ENCODE measurements at regions not wholly inside any gene's neighbourhood (a gene's known extent, or its start where the extent isn't known, plus 50 kb on each side); places are given as distances from the start of the nearest gene placed in this dataset.

DNA sequence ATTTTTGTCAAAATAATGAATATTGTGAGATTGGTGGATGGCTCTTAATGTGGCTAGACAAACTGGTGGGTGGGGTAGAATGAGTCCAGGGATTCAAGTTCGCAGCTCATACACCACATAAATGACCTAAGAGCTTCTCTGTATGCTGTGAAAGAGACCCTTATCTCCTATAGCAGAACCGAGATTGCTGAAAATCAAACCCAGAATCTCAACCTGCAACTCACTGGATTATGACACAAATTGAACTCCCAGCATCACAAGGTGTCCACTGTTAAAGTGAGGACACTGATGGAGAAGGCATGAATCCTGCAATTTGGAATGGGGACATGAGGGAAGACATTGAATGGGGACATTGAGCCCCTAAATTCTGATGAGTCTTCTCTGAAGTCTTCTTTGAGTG is 51.3 kb upstream of the CNKSR3 start:
- Histone ChIP-seq H3K9me3 (ENCODE audit: low read length) (no peaks in the 10 kb centered on the region), H3K4me3 (ENCODE audit: low read length) (no peak overlapping the region), H3K9me2 (replicated peaks; ENCODE audit: insufficient read depth, low read length) (no peaks in the 10 kb centered on the region), H4K20me1 (ENCODE audit: insufficient read depth, low read depth, low read length) (no peaks in the 10 kb centered on the region), H3K9ac (ENCODE audit: low read length) (no peak overlapping the region), H3K27me3 (ENCODE audit: low read length) (no peaks in the 10 kb centered on the region), H3K4me1 (ENCODE audit: low read length) (no peaks in the 10 kb centered on the region), H2AFZ (ENCODE audit: low read length) (no peak overlapping the region), H3K4me2 (ENCODE audit: low read depth, low read length, poor library complexity, severe bottlenecking) (no peak overlapping the region), H3K36me3 (ENCODE audit: insufficient read depth, low read length) (no peaks in the 10 kb centered on the region), H3K79me2 (ENCODE audit: low read length) (no peaks in the 10 kb centered on the region), H3K27ac (ENCODE audit: low read length) (no peak overlapping the region)
- DNase-seq, result no peak

DNA sequence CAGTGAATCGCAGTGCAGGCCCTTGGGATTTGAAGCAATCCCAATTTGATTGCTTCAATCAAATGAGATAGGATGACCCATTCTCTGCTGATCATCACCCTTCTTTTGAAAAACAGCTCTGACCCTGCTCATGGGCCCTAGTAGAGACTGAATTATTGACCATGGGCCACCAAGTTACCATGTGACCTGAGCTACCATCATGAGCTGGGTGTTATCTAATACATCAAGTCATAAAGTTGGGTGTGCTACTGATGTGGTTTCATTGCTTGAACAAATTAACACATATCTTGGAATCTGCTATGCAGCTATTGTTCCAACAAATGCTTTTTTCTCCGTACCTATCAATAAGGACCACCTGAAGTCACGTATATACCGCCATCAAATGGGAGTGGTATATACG is 54.8 kb upstream of the CNKSR3 start:
- no peak for DNase-seq
- no peaks in the 10 kb centered on the region for H4K20me1 ChIP-seq (ENCODE audit: insufficient read depth, low read depth, low read length)
- H3K4me3 ChIP-seq (ENCODE audit: low read length), result no peak overlapping the region
- H2AFZ ChIP-seq (ENCODE audit: low read length), result no peak overlapping the region
- H3K27me3 ChIP-seq (ENCODE audit: low read length), result no peaks in the 10 kb centered on the region
- H3K27ac ChIP-seq (ENCODE audit: low read length), result no peak overlapping the region
- H3K4me2 ChIP-seq (ENCODE audit: low read depth, low read length, poor library complexity, severe bottlenecking), result no peak overlapping the region
- H3K9me2 ChIP-seq (replicated peaks; ENCODE audit: insufficient read depth, low read length), result no peaks in the 10 kb centered on the region
- H3K9ac ChIP-seq (ENCODE audit: low read length), result no peak overlapping the region
- no peaks in the 10 kb centered on the region for H3K36me3 ChIP-seq (ENCODE audit: insufficient read depth, low read length)
- no peaks in the 10 kb centered on the region for H3K9me3 ChIP-seq (ENCODE audit: low read length)
- no peaks in the 10 kb centered on the region for H3K79me2 ChIP-seq (ENCODE audit: low read length)
- H3K4me1 ChIP-seq (ENCODE audit: low read length), result no peaks in the 10 kb centered on the region

GRCh38 chr6:154566866-154567265 is 56.4 kb upstream of the CNKSR3 start:
- no peaks in the 10 kb centered on the region for H4K20me1 ChIP-seq (ENCODE audit: insufficient read depth, low read depth, low read length)
- H3K27me3 ChIP-seq (ENCODE audit: low read length), result no peaks in the 10 kb centered on the region
- no peaks in the 10 kb centered on the region for H3K79me2 ChIP-seq (ENCODE audit: low read length)
- no peak overlapping the region for H3K27ac ChIP-seq (ENCODE audit: low read length)
- no peak overlapping the region for H3K9ac ChIP-seq (ENCODE audit: low read length)
- H3K9me3 ChIP-seq (ENCODE audit: low read length), result no peaks in the 10 kb centered on the region
- DNase-seq, result no peak
- no peaks in the 10 kb centered on the region for H3K9me2 ChIP-seq (replicated peaks; ENCODE audit: insufficient read depth, low read length)
- H3K4me1 ChIP-seq (ENCODE audit: low read length), result no peaks in the 10 kb centered on the region
- no peak overlapping the region for H2AFZ ChIP-seq (ENCODE audit: low read length)
- H3K4me3 ChIP-seq (ENCODE audit: low read length), result no peak overlapping the region
- no peaks in the 10 kb centered on the region for H3K36me3 ChIP-seq (ENCODE audit: insufficient read depth, low read length)
- no peak overlapping the region for H3K4me2 ChIP-seq (ENCODE audit: low read depth, low read length, poor library complexity, severe bottlenecking)

DNA sequence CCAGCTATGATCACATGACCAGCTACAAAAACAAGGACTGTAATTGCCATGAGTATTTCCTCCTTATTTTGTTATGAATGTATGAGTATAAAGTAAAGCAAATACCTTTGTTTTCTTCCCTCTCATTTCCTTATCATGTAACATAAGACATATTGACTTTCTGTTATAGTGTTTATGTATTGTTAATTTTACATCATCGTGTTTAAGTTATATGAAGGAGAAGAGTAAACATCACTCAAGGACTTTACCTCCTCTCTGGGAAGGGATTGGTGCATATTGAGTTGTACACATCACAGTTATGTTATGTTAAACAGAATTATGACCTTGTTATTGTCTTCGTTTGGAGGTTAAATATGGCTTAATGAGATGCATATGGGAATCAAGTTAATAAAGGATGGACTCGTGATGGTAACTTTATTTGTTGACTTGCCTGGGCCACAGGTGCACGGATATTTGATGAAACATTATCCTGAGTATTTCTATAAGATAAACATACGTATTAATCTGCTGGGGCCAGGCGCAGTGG is 57.3 kb upstream of the CNKSR3 start:
- Histone ChIP-seq H3K36me3 (ENCODE audit: insufficient read depth, low read length) (no peaks in the 10 kb centered on the region), H3K9me3 (ENCODE audit: low read length) (no peaks in the 10 kb centered on the region), H3K4me3 (ENCODE audit: low read length) (no peak overlapping the region), H3K9me2 (replicated peaks; ENCODE audit: insufficient read depth, low read length) (no peaks in the 10 kb centered on the region), H3K79me2 (ENCODE audit: low read length) (no peaks in the 10 kb centered on the region), H3K4me1 (ENCODE audit: low read length) (no peaks in the 10 kb centered on the region), H2AFZ (ENCODE audit: low read length) (no peak overlapping the region), H3K27me3 (ENCODE audit: low read length) (no peaks in the 10 kb centered on the region), H3K27ac (ENCODE audit: low read length) (no peak overlapping the region), H4K20me1 (ENCODE audit: insufficient read depth, low read depth, low read length) (no peaks in the 10 kb centered on the region), H3K9ac (ENCODE audit: low read length) (no peak overlapping the region), H3K4me2 (ENCODE audit: low read depth, low read length, poor library complexity, severe bottlenecking) (no peak overlapping the region)
- no peak for DNase-seq

- Histone ChIP-seq H3K9ac (ENCODE audit: low read length) (no peak overlapping the region), H3K27ac (ENCODE audit: low read length) (no peak overlapping the region), H3K9me2 (replicated peaks; ENCODE audit: insufficient read depth, low read length) (no peaks in the 10 kb centered on the region), H3K4me1 (ENCODE audit: low read length) (no peaks in the 10 kb centered on the region), H2AFZ (ENCODE audit: low read length) (no peak overlapping the region), H3K4me3 (ENCODE audit: low read length) (no peak overlapping the region), H3K9me3 (ENCODE audit: low read length) (no peaks in the 10 kb centered on the region), H3K4me2 (ENCODE audit: low read depth, low read length, poor library complexity, severe bottlenecking) (no peak overlapping the region), H3K36me3 (ENCODE audit: insufficient read depth, low read length) (no peaks in the 10 kb centered on the region), H4K20me1 (ENCODE audit: insufficient read depth, low read depth, low read length) (no peaks in the 10 kb centered on the region), H3K79me2 (ENCODE audit: low read length) (no peaks in the 10 kb centered on the region), H3K27me3 (ENCODE audit: low read length) (no peaks in the 10 kb centered on the region)
- DNase-seq, result no peak
Measured at GRCh38 chr6:154569156-154569862, 58.8 kb upstream of the CNKSR3 start.

- H3K9me3 ChIP-seq (ENCODE audit: low read length), result no peaks in the 10 kb centered on the region
- no peak for DNase-seq
- H3K36me3 ChIP-seq (ENCODE audit: insufficient read depth, low read length), result no peaks in the 10 kb centered on the region
- H3K4me2 ChIP-seq (ENCODE audit: low read depth, low read length, poor library complexity, severe bottlenecking), result no peak overlapping the region
- no peaks in the 10 kb centered on the region for H3K4me1 ChIP-seq (ENCODE audit: low read length)
- no peak overlapping the region for H3K27ac ChIP-seq (ENCODE audit: low read length)
- no peaks in the 10 kb centered on the region for H3K9me2 ChIP-seq (replicated peaks; ENCODE audit: insufficient read depth, low read length)
- no peak overlapping the region for H3K4me3 ChIP-seq (ENCODE audit: low read length)
- no peaks in the 10 kb centered on the region for H4K20me1 ChIP-seq (ENCODE audit: insufficient read depth, low read depth, low read length)
- no peaks in the 10 kb centered on the region for H3K79me2 ChIP-seq (ENCODE audit: low read length)
- H3K9ac ChIP-seq (ENCODE audit: low read length), result no peak overlapping the region
- no peak overlapping the region for H2AFZ ChIP-seq (ENCODE audit: low read length)
- no peaks in the 10 kb centered on the region for H3K27me3 ChIP-seq (ENCODE audit: low read length)
Measured at GRCh38 chr6:154570505-154570904, 60.0 kb upstream of the CNKSR3 start.

GRCh38 chr6:154572556-154572955 is 62.1 kb upstream of the CNKSR3 start:
- Histone ChIP-seq H3K27me3 (ENCODE audit: low read length) (no peaks in the 10 kb centered on the region), H2AFZ (ENCODE audit: low read length) (no peak overlapping the region), H3K4me1 (ENCODE audit: low read length) (no peaks in the 10 kb centered on the region), H3K27ac (ENCODE audit: low read length) (no peak overlapping the region), H3K79me2 (ENCODE audit: low read length) (no peaks in the 10 kb centered on the region), H3K9me2 (replicated peaks; ENCODE audit: insufficient read depth, low read length) (no peaks in the 10 kb centered on the region), H3K4me3 (ENCODE audit: low read length) (no peak overlapping the region), H3K4me2 (ENCODE audit: low read depth, low read length, poor library complexity, severe bottlenecking) (no peak overlapping the region), H3K36me3 (ENCODE audit: insufficient read depth, low read length) (no peaks in the 10 kb centered on the region), H3K9ac (ENCODE audit: low read length) (no peak overlapping the region), H3K9me3 (ENCODE audit: low read length) (no peaks in the 10 kb centered on the region), H4K20me1 (ENCODE audit: insufficient read depth, low read depth, low read length) (no peaks in the 10 kb centered on the region)
- no peak for DNase-seq

DNA sequence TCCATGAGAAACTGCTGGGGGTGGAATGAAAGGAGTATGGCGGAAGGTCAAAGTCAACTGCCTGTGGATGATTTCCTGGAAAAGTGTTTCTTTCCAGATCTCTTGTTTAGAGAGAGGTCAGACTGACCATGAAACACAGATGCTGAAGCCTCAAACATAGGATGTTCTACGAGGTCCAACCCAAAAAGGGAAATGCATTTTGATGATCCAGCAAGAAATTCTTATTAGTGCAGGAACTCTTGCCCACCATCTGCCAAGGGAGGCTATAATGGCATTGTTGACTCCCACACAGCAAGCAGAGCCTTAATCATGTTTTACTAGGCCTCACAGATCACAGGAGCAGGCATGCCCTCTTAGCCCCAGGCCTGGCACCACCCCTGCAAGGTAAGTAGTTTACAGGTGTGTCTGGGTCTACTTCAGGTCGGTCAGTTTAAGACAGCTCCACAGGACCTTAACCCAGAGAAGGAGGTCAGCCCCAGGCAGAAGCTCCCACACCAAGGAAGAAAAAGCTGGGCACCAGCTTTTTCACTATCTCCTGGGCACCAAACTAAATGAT is 67.6 kb upstream of the CNKSR3 start:
- no peak overlapping the region for H3K4me3 ChIP-seq (ENCODE audit: low read length)
- no peaks in the 10 kb centered on the region for H3K36me3 ChIP-seq (ENCODE audit: insufficient read depth, low read length)
- no peak overlapping the region for H2AFZ ChIP-seq (ENCODE audit: low read length)
- no peak for DNase-seq
- H4K20me1 ChIP-seq (ENCODE audit: insufficient read depth, low read depth, low read length), result no peaks in the 10 kb centered on the region
- no peaks in the 10 kb centered on the region for H3K79me2 ChIP-seq (ENCODE audit: low read length)
- H3K4me2 ChIP-seq (ENCODE audit: low read depth, low read length, poor library complexity, severe bottlenecking), result no peak overlapping the region
- no peaks in the 10 kb centered on the region for H3K9me3 ChIP-seq (ENCODE audit: low read length)
- no peaks in the 10 kb centered on the region for H3K9me2 ChIP-seq (replicated peaks; ENCODE audit: insufficient read depth, low read length)
- H3K9ac ChIP-seq (ENCODE audit: low read length), result no peak overlapping the region
- H3K4me1 ChIP-seq (ENCODE audit: low read length), result no peaks in the 10 kb centered on the region
- H3K27ac ChIP-seq (ENCODE audit: low read length), result no peak overlapping the region
- no peaks in the 10 kb centered on the region for H3K27me3 ChIP-seq (ENCODE audit: low read length)

Measured in Karpas-422 (cell line).